Lung microvascular endothelial cell (primary cell): ENCODE measurements at regions not wholly inside any gene's neighbourhood (a gene's known extent, or its start where the extent isn't known, plus 50 kb on each side); places are given as distances from the start of the nearest gene placed in this dataset.
"Not testable (repeated sequence)": the region's sequence is repeated elsewhere in the genome, so short reads cannot be mapped to it uniquely, and the experiment has no call there.

Source experiments
- DNase-seq, 2 donors: peaks; one replicate each; pipeline versions ENCODE4 v3.0.0 to v3.0.0-alpha.2; 2010; ENCODE audit warnings: low read depth in 2 of 2

DNA sequence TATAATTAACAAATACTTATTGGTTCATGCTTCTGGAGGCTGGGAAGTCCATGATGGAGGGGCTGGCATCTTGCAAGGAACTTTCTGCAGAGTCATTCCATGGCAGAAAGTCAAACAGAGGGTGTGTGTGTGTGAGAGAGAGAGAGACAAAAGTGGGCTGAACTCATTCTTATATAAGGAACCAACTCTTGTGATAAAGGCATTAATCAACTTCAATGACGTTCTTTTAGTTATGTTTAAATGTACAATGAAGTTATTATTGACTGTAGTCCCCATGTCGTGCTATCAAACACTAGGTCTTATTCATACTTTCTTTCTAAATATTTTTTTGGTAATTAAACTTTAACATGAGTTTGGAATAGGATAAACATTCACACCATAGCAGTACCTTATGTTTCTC lies 1408.8 kb downstream of the STIM2 start:
- no peak for DNase-seq

DNA sequence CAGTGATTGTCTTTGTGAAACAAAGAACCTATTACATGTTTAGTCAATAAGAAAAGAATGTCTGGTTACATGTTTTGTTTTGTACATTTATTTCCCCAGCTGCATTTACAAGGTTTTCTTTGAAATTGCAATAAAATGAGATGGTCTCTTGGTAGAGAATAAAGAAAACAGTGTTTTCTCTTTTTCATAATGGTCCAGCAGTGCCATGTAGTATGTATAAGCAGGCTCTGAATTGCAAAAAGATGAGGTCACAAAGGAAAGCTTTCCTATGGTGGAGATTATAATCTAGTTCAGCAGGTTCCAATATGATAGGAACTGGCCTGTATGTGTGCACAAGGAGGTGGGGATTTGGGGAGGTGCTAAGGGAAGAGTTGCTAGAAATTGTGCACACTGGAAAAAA lies 1417.3 kb downstream of the STIM2 start:
- no peak for DNase-seq

DNA sequence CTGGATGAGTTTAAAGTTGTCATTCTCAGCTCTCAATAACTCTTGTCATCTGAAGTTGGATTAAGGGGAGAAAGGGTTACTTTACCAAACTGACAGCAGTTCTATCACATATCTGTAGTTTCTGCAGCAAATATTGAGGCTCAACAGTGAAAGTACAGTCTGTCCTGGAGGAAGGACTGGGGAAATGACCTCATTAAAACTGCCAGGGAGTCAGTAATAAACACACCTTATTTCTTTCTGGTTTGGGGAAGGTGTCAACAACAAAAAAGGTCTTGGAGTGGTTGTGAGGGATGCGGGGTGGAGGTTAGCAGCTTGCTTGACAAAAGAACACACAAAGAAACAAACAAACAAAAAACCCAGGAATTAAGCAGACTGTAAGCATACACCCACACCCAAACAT lies 1418.0 kb downstream of the STIM2 start:
- DNase-seq = no peak

DNA sequence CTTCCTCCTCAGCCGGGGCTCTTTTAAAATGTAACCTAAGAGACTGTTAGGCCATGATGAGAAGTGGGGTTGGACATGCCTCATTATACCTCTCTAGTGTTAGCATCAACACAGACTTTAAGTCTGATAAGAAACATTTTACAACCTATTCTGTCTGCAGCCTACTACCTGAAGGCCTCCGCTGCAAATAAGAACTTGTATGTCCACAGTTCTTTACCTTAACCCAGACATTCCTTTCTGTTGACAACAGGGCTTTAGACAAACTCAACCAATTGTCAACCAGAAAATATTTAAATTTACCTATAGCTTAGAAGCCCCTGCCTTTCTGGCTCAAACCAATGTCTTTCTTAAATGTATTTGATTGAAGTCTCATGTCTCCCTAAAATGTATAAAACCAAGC lies 1418.6 kb downstream of the STIM2 start:
- DNase-seq = no peak

- DNase-seq = not testable (repeated sequence)
These were observed 1425.6 kb downstream of the STIM2 start for GRCh38 chr4:28286266-28286665.

DNA sequence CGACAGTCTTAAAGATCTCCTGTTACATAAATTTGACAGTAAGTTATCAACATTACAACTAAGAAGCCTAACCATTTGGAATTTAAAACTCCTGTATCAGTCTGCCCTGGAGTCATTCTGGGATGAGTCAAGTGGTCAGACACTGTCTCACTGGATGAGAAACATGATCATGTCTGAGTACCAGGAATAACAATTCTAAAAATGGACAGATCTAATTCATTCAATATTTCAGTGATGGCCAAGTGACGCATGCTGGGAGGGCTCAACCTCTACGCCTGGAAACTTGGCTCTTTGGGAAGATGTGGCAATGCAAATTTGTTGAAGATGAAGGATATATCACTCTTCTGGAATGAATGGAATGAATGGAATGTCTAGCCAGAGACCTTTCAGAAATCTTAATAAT lies 1427.2 kb downstream of the STIM2 start:
- peak; percentile 7 to 27 for DNase-seq

DNA sequence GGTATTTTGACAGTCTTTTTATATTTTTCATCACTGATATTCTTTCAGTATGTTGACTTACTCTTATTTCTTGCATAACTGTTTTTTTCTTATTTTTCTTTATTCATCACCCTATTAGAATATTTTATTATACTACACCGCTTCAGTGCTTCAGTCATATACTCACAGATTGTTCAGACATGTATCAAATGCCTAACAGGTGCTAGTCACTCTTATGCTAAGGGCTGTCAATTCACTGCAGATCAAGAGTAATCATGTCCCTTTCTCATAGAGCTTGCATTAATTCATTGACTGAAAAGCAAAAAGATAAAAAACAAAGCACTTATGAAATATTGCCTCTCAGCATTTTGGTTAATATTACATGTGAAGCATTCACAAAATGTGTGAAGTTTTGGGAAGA lies 1435.6 kb downstream of the STIM2 start:
- DNase-seq = no peak

DNA sequence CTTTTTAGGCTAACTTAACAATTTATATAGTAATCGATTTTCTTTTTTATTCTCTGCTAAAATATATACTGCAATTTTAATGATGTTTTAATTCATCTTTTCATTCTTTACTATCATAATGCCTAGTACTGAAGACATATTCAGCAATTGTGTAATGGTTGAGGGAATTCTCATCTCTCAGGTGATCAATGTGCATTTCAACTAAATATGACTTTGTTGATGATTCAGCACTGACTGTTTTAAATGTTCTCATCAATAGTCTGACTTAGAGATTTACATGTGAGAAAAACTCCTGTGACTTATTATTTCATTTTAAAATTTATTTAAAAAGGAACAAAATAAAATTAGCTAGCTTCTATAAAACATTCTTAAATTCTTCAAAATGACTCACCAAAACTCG lies 1450.3 kb downstream of the STIM2 start:
- DNase-seq = no peak

- not testable (repeated sequence) for DNase-seq
These were observed 1451.9 kb downstream of the STIM2 start for GRCh38 chr4:28312497-28312896.

DNA sequence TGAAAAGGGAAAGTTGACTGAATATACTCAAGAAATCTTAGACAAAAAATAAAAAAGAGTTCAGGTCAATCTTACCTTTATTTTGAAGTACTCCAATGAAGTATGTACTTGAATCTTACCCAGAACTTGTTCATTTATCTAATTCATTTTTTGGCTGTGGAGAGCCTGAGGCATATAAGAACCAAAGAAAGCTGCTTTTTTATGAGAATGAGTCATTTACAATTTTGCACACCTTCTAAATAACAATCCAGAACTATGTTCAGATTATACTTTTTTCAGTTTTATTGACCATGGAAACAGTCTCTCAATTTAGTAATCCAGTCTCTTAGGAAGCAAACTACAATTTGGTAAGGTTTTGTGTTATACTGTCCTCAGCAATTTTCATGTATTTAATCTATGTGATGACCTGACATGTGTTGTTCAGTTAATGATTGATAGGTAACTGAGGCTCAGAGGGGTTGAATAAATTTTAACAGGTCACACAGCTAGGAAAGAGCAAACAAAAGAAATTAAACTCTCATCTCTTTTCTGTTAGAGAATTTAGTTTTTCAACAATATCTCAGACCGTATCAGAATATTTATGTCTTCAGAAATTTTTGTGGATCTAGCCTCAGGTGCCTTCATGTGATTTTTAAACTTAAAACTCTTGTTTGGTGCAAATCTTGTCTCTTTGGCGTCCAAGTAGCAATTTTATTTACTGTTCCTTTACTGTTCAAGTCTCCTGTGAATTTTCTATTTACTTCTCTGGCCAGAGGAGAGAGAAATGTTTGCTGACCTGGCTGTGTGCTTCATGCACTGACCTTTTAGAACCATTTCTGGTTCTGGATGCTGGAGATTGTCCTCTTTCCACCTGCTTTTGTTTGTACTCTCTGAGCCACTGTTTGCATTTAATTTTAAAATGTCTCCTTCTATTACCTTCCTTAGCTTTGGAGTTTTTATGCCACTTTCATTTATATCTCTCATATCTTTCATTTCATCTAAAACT lies 1453.4 kb downstream of the STIM2 start:
- no peak for DNase-seq

DNA sequence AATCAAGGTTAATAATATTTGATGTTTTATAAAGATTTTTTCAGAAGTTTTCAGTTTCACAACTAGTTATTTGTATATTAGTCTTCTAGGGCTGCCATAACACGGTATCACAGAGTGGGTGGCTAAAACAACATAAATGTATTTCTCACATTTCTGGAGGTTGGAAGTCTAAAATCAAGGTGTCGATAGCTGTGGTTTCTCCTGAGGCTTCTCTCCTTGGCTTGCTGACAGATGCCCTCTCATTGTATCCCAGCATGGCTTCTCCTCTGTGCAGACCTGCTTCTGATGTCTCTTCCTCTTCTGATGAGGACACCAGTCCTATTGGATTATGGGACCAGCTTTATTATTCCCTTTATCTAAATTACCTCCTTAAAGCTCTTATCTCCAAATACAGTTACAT lies 1456.6 kb downstream of the STIM2 start:
- DNase-seq = no peak

DNA sequence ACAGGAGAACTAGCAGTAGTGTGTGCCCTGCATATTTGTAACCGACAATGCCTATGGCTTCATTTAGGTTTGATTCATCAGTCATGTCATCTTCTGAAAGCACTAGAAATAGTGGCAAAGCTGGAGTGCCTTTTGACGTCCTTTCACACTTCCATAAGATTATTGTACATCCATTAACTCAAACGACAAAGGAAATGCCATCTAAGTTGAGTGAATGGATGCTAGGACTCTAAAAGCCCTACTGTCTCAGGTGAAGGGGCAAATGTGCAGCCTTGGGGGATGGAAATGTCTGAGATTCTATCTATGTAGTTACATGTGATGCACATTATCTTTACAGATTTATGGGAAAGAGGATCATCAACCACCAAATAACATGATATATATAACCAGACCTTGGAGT lies 1473.6 kb downstream of the STIM2 start:
- no peak for DNase-seq

GRCh38 chr4:28341784-28342183 lies 1481.1 kb downstream of the STIM2 start:
- DNase-seq = no peak

DNA sequence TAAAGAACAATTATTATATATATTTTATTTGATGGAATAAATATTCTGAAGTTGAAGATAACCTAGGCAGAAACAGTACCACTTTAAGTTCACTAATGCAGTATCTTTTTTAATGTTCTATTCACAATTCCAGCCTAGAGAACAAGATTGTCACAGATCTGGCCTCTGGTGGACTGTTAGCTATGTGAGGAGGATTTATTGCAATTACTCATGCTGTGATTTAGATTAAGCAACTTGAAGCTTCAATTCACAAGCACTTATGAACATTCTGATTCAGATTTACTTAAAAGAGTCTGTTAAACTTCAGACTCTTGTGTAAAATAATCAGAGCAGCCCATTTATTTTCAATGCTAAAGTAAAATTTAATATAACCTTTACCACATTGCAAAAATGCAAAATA lies 1489.8 kb downstream of the STIM2 start:
- no peak for DNase-seq

DNA sequence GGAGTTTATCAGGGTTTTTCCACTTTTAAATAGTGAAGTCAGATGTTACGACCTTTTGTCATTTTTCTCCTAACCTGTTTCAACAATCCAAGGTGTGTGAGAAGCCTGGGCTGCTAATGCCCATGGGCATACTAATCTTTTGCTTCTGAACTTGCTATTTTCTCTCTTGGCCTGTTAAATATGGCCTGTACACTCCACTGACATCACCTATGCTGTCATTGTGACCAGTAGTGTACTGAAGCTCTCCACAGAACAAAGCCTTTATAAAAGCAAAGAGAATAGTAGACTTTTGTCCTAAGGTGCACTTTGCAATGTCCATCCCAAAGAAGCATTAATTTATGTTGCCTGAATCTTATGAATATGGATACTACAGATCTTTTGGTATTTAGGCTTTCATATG lies 1490.5 kb downstream of the STIM2 start:
- no peak for DNase-seq

DNA sequence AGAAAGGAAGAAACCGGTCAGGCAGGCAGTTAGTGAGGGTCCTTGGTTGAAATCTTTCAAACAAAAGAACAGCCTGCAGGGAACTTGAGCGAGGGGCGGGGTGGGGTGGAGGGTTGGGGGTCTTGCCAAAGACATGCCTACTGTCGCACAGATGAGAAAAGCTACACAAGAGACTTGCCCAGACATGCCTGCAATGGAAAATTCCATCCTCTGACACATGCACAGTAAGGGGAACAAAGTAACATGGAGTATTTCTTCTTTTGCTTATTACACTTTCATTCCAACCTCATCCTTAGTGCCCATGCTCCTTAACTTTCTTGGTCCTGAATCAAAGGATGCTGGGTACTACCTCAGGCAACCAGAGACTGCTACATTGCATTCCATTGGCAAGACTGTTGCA lies 1491.2 kb downstream of the STIM2 start:
- no peak for DNase-seq

- DNase-seq = peak in 1 of 2 donors; percentile 46
These were observed 1494.4 kb downstream of the STIM2 start for GRCh38 chr4:28354880-28355656.

DNA sequence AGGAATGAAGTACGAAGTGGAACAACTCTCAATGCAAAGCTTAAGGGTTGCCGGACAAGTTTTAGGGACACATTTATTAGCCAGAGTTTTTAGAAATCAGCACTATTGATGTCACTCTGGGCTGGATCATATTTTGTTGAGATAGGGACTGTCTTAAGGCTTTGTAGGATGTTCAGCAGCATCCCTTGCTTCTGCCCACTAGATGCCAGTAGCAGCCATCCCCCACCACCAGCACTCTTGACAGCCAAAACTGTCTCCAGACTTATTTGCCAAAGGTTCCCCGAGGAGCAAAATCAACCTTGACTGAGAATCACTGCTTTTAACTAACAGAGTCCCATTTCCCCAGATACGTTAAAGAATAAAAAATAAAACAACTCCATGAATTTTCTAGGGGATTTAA lies 1497.3 kb downstream of the STIM2 start:
- DNase-seq = no peak

GRCh38 chr4:28358606-28359005 lies 1498.0 kb downstream of the STIM2 start:
- no peak for DNase-seq

GRCh38 chr4:28360681-28361080 lies 1500.0 kb downstream of the STIM2 start:
- DNase-seq = no peak

GRCh38 chr4:28362169-28362568 lies 1501.5 kb downstream of the STIM2 start:
- no peak for DNase-seq

DNA sequence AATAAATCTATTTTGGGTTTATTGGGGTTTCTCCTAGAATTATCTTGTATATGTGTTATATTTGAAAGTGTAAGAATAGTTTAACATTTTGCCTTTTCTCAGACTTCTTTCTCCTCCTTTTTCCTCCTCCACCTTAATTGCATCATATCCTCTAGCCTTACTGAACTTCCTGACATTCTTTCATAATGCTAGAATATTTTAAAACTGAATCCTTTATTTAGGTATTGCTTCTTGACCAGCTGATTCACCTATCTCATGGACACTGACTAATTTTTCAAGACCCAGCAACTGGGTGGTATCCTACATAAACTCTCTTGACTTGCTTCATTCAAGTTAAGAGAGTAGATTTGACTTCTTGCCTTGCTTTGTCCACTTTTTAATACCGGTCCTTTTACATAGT lies 1508.9 kb downstream of the STIM2 start:
- DNase-seq = no peak

GRCh38 chr4:28373191-28373590 lies 1512.5 kb downstream of the STIM2 start:
- DNase-seq = no peak
